ENCODE measurements at regions not wholly inside any gene's neighbourhood (a gene's known extent, or its start where the extent isn't known, plus 50 kb on each side); places are given as distances from the start of the nearest gene placed in this dataset.

DNA sequence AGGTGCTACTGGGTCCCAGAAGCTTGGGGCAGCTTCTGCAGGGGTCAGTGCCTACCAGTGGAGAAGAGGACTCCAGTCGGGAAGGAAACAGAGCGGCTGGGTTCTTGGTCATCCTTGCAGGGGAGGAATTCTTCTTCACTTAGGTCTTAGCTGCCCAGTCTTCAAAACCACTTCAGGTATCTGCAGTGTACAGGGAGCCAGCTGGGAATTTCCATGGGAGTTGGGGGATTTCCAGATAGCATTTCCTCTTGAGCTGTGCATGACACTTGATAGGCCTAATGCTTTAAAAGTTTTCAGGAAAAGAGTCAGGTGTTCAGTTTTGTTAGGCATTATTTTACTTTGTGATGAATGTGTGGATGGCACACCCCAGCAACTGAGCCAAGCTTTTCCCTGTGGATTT is 58.1 kb upstream of the ENPP6 start:
- H2AFZ ChIP-seq (ENCODE audit: low read length): no peak overlapping the region
- no peak overlapping the region for H3K23ac ChIP-seq (ENCODE audit: insufficient read length)
- no peak overlapping the region for H3K56ac ChIP-seq (replicated peaks; ENCODE audit: insufficient read length, low read depth, low read length)
- no peak overlapping the region for H4K5ac ChIP-seq (ENCODE audit: insufficient read length, low read depth, low read length)
- DNase-seq (ENCODE audit: low read depth in 1 of 2, low spot score in 2 of 2) (no peak), FAIRE-seq (no peak)
- no peak overlapping the region for H2BK5ac ChIP-seq (ENCODE audit: low read depth, low read length)
- H4K8ac ChIP-seq (ENCODE audit: extremely low read depth, insufficient read depth, low read length): no peak overlapping the region
- H3K79me2 ChIP-seq (ENCODE audit: control insufficient read depth in 1 of 2, insufficient read depth in 2 of 2, low read length in 2 of 2): no peaks in the 10 kb centered on the region
- no peak overlapping the region for H3K14ac ChIP-seq (ENCODE audit: insufficient read length)
- POLR2A ChIA-PET (ENCODE audit: partially characterized antibody): interaction anchor here (1.7 kb wide), 1 partner anchor 60 kb away, joined by 3 read pairs; no protein-coding TSS in a partner anchor
- H3K9me3 ChIP-seq (ENCODE audit: insufficient read depth in 2 of 2, low read depth in 1 of 2, low read length in 1 of 2): peaks cover 12 to 17% of the 10 kb centered on the region in 2 experiments
- no peak overlapping the region for H2BK15ac ChIP-seq (ENCODE audit: low read length)
- TF ChIP-seq TCF12 (IDR thresholded peaks at IDR 0.05; ENCODE audit: low read depth, low read length) (no peak), RXRA (IDR thresholded peaks at IDR 0.05; ENCODE audit: insufficient read depth, low read depth, low read length) (no peak), SIRT6 (IDR thresholded peaks at IDR 0.05; ENCODE audit: low read length) (no peak)
- TF ChIP-seq, protein P1, sequence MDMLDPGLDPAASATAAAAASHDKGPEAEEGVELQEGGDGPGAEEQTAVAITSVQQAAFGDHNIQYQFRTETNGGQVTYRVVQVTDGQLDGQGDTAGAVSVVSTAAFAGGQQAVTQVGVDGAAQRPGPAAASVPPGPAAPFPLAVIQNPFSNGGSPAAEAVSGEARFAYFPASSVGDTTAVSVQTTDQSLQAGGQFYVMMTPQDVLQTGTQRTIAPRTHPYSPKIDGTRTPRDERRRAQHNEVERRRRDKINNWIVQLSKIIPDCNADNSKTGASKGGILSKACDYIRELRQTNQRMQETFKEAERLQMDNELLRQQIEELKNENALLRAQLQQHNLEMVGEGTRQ (IDR thresholded peaks at IDR 0.05; ENCODE audit: low read length): no peak
- H2BK20ac ChIP-seq (ENCODE audit: low read length): no peak overlapping the region
- H3K4me2 ChIP-seq (ENCODE audit: insufficient read depth in 1 of 2, low read depth in 2 of 2, low read length in 2 of 2): no peak overlapping the region
- H3K23me2 ChIP-seq (ENCODE audit: low read depth, low read length): no peaks in the 10 kb centered on the region; the same call in 1 of the 2 replicates
- H3K4ac ChIP-seq (replicated peaks; ENCODE audit: insufficient read length, low read depth, low read length): no peak overlapping the region
- no peaks in the 10 kb centered on the region for H3K27me3 ChIP-seq (replicated peaks in 1 of 4; ENCODE audit: control insufficient read depth in 3 of 4, extremely low read depth in 1 of 4, insufficient read depth in 3 of 4, low read length in 3 of 4)
- H3K79me1 ChIP-seq (ENCODE audit: low read depth, low read length): no peaks in the 10 kb centered on the region
- H3K36me3 ChIP-seq (ENCODE audit: control insufficient read depth in 2 of 4, insufficient read depth in 4 of 4, low read length in 3 of 4): no peaks in the 10 kb centered on the region
- no peak overlapping the region for H2BK12ac ChIP-seq (ENCODE audit: low read depth, low read length)
- no peak overlapping the region for H3K18ac ChIP-seq (ENCODE audit: extremely low read depth, low read length)
- no peak overlapping the region for H3K27ac ChIP-seq (ENCODE audit: low read depth, low read length)
- CTCF ChIA-PET (ENCODE audit: partially characterized antibody): interaction anchor here (0.8 to 1.2 kb wide), 2 partner anchors 12 to 14 kb away, joined by 3 to 4 read pairs; no protein-coding TSS in a partner anchor
- H2AK5ac ChIP-seq (ENCODE audit: low read depth, low read length): no peak overlapping the region
- H3K4me1 ChIP-seq (replicated peaks in 1 of 4; ENCODE audit: control insufficient read depth in 3 of 4, insufficient read depth in 4 of 4, low read length in 3 of 4): no peaks in the 10 kb centered on the region; a peak in 1 of 7 replicates
- H4K91ac ChIP-seq (replicated peaks; ENCODE audit: insufficient read length, low read length): no peak overlapping the region
- no peak overlapping the region for H3K9ac ChIP-seq (replicated peaks in 1 of 4; ENCODE audit: extremely low read depth in 1 of 4, low read depth in 3 of 4, low read length in 3 of 4)
- H2BK120ac ChIP-seq (replicated peaks; ENCODE audit: low read depth, low read length): no peak overlapping the region
- WGBS, 2 experiments (ENCODE audit: extremely low coverage in 1 of 2, insufficient coverage in 1 of 2, insufficient read length in 1 of 2, insufficient replicate concordance in 2 of 2, low coverage in 1 of 2, low lambda C conversion rate in 2 of 2, missing lambda C conversion rate in 1 of 2): 76% methylated on average over 2 of the region's 2 CpGs; no CpG with 5 or more reads in 1 of the 2 experiments
- H4K20me1 ChIP-seq (replicated peaks in 1 of 2; ENCODE audit: control insufficient read depth in 1 of 2, insufficient read depth in 2 of 2, low read length in 2 of 2): no peaks in the 10 kb centered on the region
- H3K4me3 ChIP-seq (ENCODE audit: extremely low read depth in 1 of 4, insufficient read depth in 2 of 4, low read depth in 3 of 4, low read length in 4 of 4): no peak overlapping the region
